ENCODE measurements at regions not wholly inside any gene's neighbourhood (a gene's known extent, or its start where the extent isn't known, plus 50 kb on each side); places are given as distances from the start of the nearest gene placed in this dataset.

DNA sequence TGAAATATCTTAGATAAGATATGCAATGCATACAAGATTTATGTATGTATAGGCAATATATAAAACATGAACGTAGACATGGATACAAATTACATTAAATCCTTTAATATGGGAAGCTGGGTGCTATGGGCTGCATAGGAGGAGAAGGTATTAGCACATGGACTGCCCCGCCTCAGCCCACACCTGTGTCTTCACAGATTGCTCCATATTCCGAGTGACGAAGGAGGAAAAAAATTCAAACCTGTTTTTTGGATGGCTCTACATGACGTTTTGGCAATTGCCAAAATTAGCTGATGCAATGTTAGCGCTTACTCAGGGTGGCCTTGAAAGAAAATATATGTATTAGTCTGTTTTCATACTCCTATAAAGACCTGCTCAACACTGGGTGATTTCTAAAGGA lies 223.4 kb upstream of the SLCO3A1 start:
- no peak overlapping the region for H3K4me3 ChIP-seq (replicated peaks; ENCODE audit: low read depth, low read length)
- no peak for TF ChIP-seq CTCF (IDR thresholded peaks at IDR 0.05; ENCODE audit: low read depth, low read length, missing control alignments)
- no peak for DNase-seq (ENCODE audit: extremely low read depth, low read depth)

GRCh38 chr15:91632176-91632575 lies 221.3 kb upstream of the SLCO3A1 start:
- DNase-seq (ENCODE audit: extremely low read depth, low read depth): no peak
- H3K4me3 ChIP-seq (replicated peaks; ENCODE audit: low read depth, low read length): no peak overlapping the region
- TF ChIP-seq CTCF (IDR thresholded peaks at IDR 0.05; ENCODE audit: low read depth, low read length, missing control alignments): no peak

DNA sequence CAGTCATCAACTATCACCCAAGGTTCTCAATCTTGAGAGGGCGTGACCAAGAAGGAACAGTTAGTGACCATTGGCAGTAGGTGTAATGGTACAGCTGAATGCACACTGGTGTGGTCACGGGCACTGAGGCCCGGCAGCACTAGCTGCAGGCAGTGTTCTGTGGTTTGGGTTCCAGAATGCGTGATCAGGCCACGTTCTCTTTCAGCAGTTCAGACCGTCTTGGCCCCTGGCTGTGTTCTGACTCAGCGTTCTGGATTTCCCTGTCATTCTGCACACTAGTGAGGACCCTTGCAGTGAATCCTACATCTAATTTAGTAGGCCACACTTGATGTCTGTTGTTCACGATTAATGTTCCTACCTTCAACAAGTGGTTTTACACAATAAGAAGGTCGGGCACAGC lies 220.5 kb upstream of the SLCO3A1 start:
- no peak for DNase-seq (ENCODE audit: extremely low read depth, low read depth)
- H3K4me3 ChIP-seq (replicated peaks; ENCODE audit: low read depth, low read length): no peak overlapping the region
- TF ChIP-seq CTCF (IDR thresholded peaks at IDR 0.05; ENCODE audit: low read depth, low read length, missing control alignments): no peak

DNA sequence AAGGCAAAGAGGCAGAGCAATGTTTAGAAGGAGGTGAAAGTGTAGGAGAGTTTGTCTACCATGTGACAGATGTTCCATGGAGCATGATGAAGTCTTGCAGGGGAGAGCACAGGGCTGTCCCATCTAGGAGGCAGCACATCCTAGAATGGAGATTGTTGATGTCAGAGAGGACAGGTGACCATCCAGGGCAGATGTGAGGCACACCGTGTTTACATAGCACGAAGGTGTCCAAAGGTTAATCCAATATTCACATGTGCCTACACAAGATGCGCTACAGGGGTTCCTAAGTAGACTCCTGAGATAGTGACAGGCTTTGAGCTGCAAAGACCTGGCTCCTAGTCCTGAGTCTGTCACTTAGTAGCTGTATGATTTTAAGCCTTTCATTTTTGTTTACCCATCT lies 219.3 kb upstream of the SLCO3A1 start:
- no peak overlapping the region for H3K4me3 ChIP-seq (replicated peaks; ENCODE audit: low read depth, low read length)
- DNase-seq (ENCODE audit: extremely low read depth, low read depth): no peak
- TF ChIP-seq CTCF (IDR thresholded peaks at IDR 0.05; ENCODE audit: low read depth, low read length, missing control alignments): no peak

- no peak overlapping the region for H3K4me3 ChIP-seq (replicated peaks; ENCODE audit: low read depth, low read length)
- DNase-seq (ENCODE audit: extremely low read depth, low read depth): no peak
- TF ChIP-seq CTCF (IDR thresholded peaks at IDR 0.05; ENCODE audit: low read depth, low read length, missing control alignments): no peak
These were observed 218.4 kb upstream of the SLCO3A1 start for GRCh38 chr15:91635080-91635479.

- no peak for TF ChIP-seq CTCF (IDR thresholded peaks at IDR 0.05; ENCODE audit: low read depth, low read length, missing control alignments)
- no peak for DNase-seq (ENCODE audit: extremely low read depth, low read depth)
- H3K4me3 ChIP-seq (replicated peaks; ENCODE audit: low read depth, low read length): no peak overlapping the region
These were observed 217.9 kb upstream of the SLCO3A1 start for GRCh38 chr15:91635641-91636040.

- TF ChIP-seq CTCF (IDR thresholded peaks at IDR 0.05; ENCODE audit: low read depth, low read length, missing control alignments): no peak
- H3K4me3 ChIP-seq (replicated peaks; ENCODE audit: low read depth, low read length): no peak overlapping the region
- no peak for DNase-seq (ENCODE audit: extremely low read depth, low read depth)
These were observed 204.5 kb upstream of the SLCO3A1 start for GRCh38 chr15:91649016-91649415.
